IMR-90 (cell line): ENCODE measurements at regions not wholly inside any gene's neighbourhood (a gene's known extent, or its start where the extent isn't known, plus 50 kb on each side); places are given as distances from the start of the nearest gene placed in this dataset.

Experiments used
- ATAC-seq: fragments of 200-7000 bp; cut with Tn5 transposase; 2 replicates; pipeline ENCODE4 v1.9.1; 2020; ENCODE audit warnings: low read depth, mild to moderate bottlenecking, moderate library complexity
- BruUV-seq: library from RNA; stranded (reverse); fragments of 400-500 nt; replicated peaks from 2 replicates; lab custom pipeline; 2021; lab: Mats Ljungman, UMichigan
- CTCF ChIA-PET: fragments of 300-600 bp; formaldehyde crosslinking; extraction: SDS; loops from one replicate; lab custom pipeline; 2021; ENCODE audit warnings: antibody characterized with exemption; lab: Yijun Ruan, JAX
- POLR2A ChIA-PET: fragments of 300-600 bp; sonication (Branson Sonifier 250); formaldehyde crosslinking; loops from one replicate; lab custom pipeline; 2022; ENCODE audit warnings: antibody characterized with exemption; ENCODE audit not compliant: unreplicated experiment; lab: Charles Lee
- DNase-seq: peaks from one replicate; pipeline ENCODE4 v3.0.0; 2013
- H2AFZ ChIP-seq: replicated peaks from 2 replicates; pipeline ENCODE3; 2013; ENCODE audit warnings: low read length, mild to moderate bottlenecking; ENCODE audit not compliant: poor library complexity
- H2AK5ac ChIP-seq: 2 replicates; pipeline ENCODE4 v1.6.1; 2013; ENCODE audit warnings: low read depth, low read length, inconsistent platforms
- H2AK9ac ChIP-seq: replicated peaks from 2 replicates; pipeline ENCODE3; 2013; ENCODE audit warnings: mild to moderate bottlenecking, low read depth, low read length, moderate library complexity; ENCODE audit not compliant: poor library complexity
- H2BK120ac ChIP-seq: 2 replicates; pipeline ENCODE4 v1.6.1; 2013; ENCODE audit warnings: low read depth, low read length, inconsistent platforms
- H2BK15ac ChIP-seq: 3 replicates; pipeline ENCODE4 v1.6.1; 2013; ENCODE audit warnings: low read depth, low read length, inconsistent platforms
- H2BK20ac ChIP-seq: 2 replicates; pipeline ENCODE4 v1.6.1; 2013; ENCODE audit warnings: low read depth, mild to moderate bottlenecking, inconsistent platforms, low read length, moderate library complexity
- H2BK5ac ChIP-seq: 2 replicates; pipeline ENCODE4 v1.6.1; 2013; ENCODE audit warnings: mild to moderate bottlenecking, low read depth, low read length, inconsistent platforms; ENCODE audit not compliant: poor library complexity, severe bottlenecking
- H3K14ac ChIP-seq: replicated peaks from 2 replicates; pipeline ENCODE4 v1.6.1; 2013; ENCODE audit warnings: low read depth, low read length, inconsistent platforms
- H3K18ac ChIP-seq: 2 replicates; pipeline ENCODE4 v1.6.1; 2013; ENCODE audit warnings: low read depth, low read length, control low read depth
- H3K23ac ChIP-seq: 2 replicates; pipeline ENCODE4 v1.6.1; 2013; ENCODE audit warnings: low read depth, low read length, inconsistent platforms
- H3K27ac ChIP-seq: 2 replicates; pipeline ENCODE4 v1.5.1; 2013; ENCODE audit warnings: mild to moderate bottlenecking, control low read depth, low read length; ENCODE audit not compliant: insufficient read depth
- H3K27me3 ChIP-seq: 2 replicates; pipeline ENCODE4 v1.6.1; 2013; ENCODE audit warnings: low read length; ENCODE audit not compliant: control insufficient read depth, insufficient read depth
- H3K36me3 ChIP-seq: 2 replicates; pipeline ENCODE4 v1.6.1; 2013; ENCODE audit warnings: low read length, mixed read lengths; ENCODE audit not compliant: control insufficient read depth, insufficient read depth
- H3K4ac ChIP-seq: 2 replicates; pipeline ENCODE4 v1.6.1; 2013; ENCODE audit warnings: low read depth, low read length, inconsistent platforms
- H3K4me1 ChIP-seq: 2 replicates; pipeline ENCODE4 v1.6.1; 2013; ENCODE audit warnings: low read length, mixed read lengths; ENCODE audit not compliant: control insufficient read depth, insufficient read depth
- H3K4me2 ChIP-seq: 2 replicates; pipeline ENCODE4 v1.6.1; 2013; ENCODE audit warnings: low read depth, mild to moderate bottlenecking, control low read depth, low read length, moderate library complexity
- H3K4me3 ChIP-seq: 2 replicates; pipeline ENCODE4 v1.5.1; 2013; ENCODE audit warnings: low read depth, mild to moderate bottlenecking, control low read depth, low read length, moderate library complexity; ENCODE audit not compliant: insufficient read depth
- H3K56ac ChIP-seq: 2 replicates; pipeline ENCODE4 v1.6.1; 2013; ENCODE audit warnings: low read length, inconsistent platforms; ENCODE audit not compliant: insufficient read depth; ENCODE audit errors: extremely low read depth
- H3K79me1 ChIP-seq, 2 experiments: 2 replicates each; pipeline ENCODE4 v1.6.1; 2013; ENCODE audit warnings: low read length in 2 of 2, inconsistent platforms in 1 of 2, low read depth in 1 of 2
- H3K9ac ChIP-seq: 2 replicates; pipeline ENCODE4 v1.6.1; 2013; ENCODE audit warnings: low read depth, low read length, control low read depth
- H3K9me1 ChIP-seq: 2 replicates; pipeline ENCODE4 v1.6.1; 2013; ENCODE audit warnings: low read length, inconsistent platforms; ENCODE audit not compliant: insufficient read depth
- H3K9me3 ChIP-seq: 2 replicates; pipeline ENCODE4 v1.6.1; 2013; ENCODE audit warnings: low read length; ENCODE audit not compliant: control insufficient read depth, insufficient read depth
- H4K20me1 ChIP-seq: 2 replicates; pipeline ENCODE4 v1.6.1; 2013; ENCODE audit warnings: low read length, inconsistent platforms; ENCODE audit not compliant: insufficient read depth
- H4K5ac ChIP-seq: 2 replicates; pipeline ENCODE4 v1.6.1; 2013; ENCODE audit warnings: mild to moderate bottlenecking, low read depth, low read length, control low read depth
- H4K8ac ChIP-seq, 2 experiments: 2 replicates each; pipeline ENCODE4 v1.6.1; 2013; ENCODE audit warnings: low read depth in 2 of 2, low read length in 2 of 2, control low read depth in 1 of 2, inconsistent platforms in 1 of 2
- H4K91ac ChIP-seq: 2 replicates; pipeline ENCODE4 v1.6.1; 2013; ENCODE audit warnings: low read depth, low read length, inconsistent platforms; ENCODE audit not compliant: insufficient read depth
- BHLHE40 ChIP-seq: fragments of 150-350 bp; IDR thresholded peaks from 2 replicates; pipeline ENCODE4 v1.6.1; 2016; ENCODE audit warnings: mild to moderate bottlenecking, low read depth, low read length
- CEBPB ChIP-seq: IDR thresholded peaks from 2 replicates; pipeline ENCODE4 v1.6.1; 2012; ENCODE audit warnings: low read depth, low read length, improper control_type of control experiment
- CTCF ChIP-seq: conservative IDR thresholded peaks from 2 replicates; pipeline ENCODE4 v1.5.1; 2012; ENCODE audit warnings: mild to moderate bottlenecking, low read depth, low read length, improper control_type of control experiment
- ELK1 ChIP-seq: fragments of 150-350 bp; IDR thresholded peaks from 2 replicates; pipeline ENCODE4 v1.6.1; 2016; ENCODE audit warnings: low read depth, mild to moderate bottlenecking, low read length, moderate library complexity, borderline replicate concordance
- FOS ChIP-seq: fragments of 150-350 bp; IDR thresholded peaks from 2 replicates; pipeline ENCODE4 v1.6.1; 2016; ENCODE audit warnings: low read depth, low read length
- MAFK ChIP-seq: IDR thresholded peaks from 2 replicates; pipeline ENCODE4 v1.6.1; 2012; ENCODE audit warnings: low read depth, low read length, improper control_type of control experiment
- MAZ ChIP-seq: IDR thresholded peaks from 2 replicates; pipeline ENCODE4 v1.6.1; 2012; ENCODE audit warnings: low read depth, mild to moderate bottlenecking, low read length, improper control_type of control experiment, moderate library complexity, borderline replicate concordance
- MXI1 ChIP-seq: IDR thresholded peaks from 2 replicates; pipeline ENCODE4 v1.6.1; 2012; ENCODE audit warnings: low read depth, mild to moderate bottlenecking, low read length, moderate library complexity, borderline replicate concordance
- NFE2L2 ChIP-seq: fragments of 150-350 bp; IDR thresholded peaks from 2 replicates; pipeline ENCODE4 v1.6.1; 2016; ENCODE audit warnings: low read depth, mild to moderate bottlenecking, low read length
- POLR2A ChIP-seq: IDR thresholded peaks from 2 replicates; pipeline ENCODE4 v1.6.1; 2012; ENCODE audit warnings: mild to moderate bottlenecking, low read depth, low read length
- RCOR1 ChIP-seq: IDR thresholded peaks from 2 replicates; pipeline ENCODE4 v1.6.1; 2012; ENCODE audit warnings: mild to moderate bottlenecking, low read length, improper control_type of control experiment; ENCODE audit not compliant: insufficient replicate concordance
- RFX5 ChIP-seq: IDR thresholded peaks from 2 replicates; pipeline ENCODE4 v1.8.0; 2012; ENCODE audit warnings: low read depth, mild to moderate bottlenecking, low read length, moderate library complexity
- SMC3 ChIP-seq: fragments of 150-350 bp; IDR thresholded peaks from 2 replicates; pipeline ENCODE4 v1.6.1; 2016; ENCODE audit warnings: low read depth, mild to moderate bottlenecking, antibody characterized with exemption, low read length, moderate library complexity
- USF2 ChIP-seq: fragments of 150-350 bp; IDR thresholded peaks from 2 replicates; pipeline ENCODE4 v1.6.1; 2017; ENCODE audit warnings: mild to moderate bottlenecking, antibody characterized with exemption, low read length, low read depth
- WGBS, 2 experiments: methylation state at CpG; one replicate each; pipeline versions ENCODE4 v1.1.5 to v1.1.7; 2013; ENCODE audit warnings: missing lambda C conversion rate in 2 of 2; ENCODE audit not compliant: insufficient read length in 1 of 2; ENCODE audit errors: extremely low coverage in 2 of 2; 5-methylcytosine and 5-hydroxymethylcytosine counted together
- dilution Hi-C: fragments of 300-500 bp; cut with HindIII; formaldehyde crosslinking; loops from one replicate; pipeline ENCODE4 v1.14.3; 2018; ENCODE audit warnings: low sequenced_read_pairs; ENCODE audit not compliant: unreplicated experiment
- in situ Hi-C: fragments of 300-500 bp; cut with MboI; formaldehyde crosslinking; loops from 3 replicates; pipeline ENCODE4 v1.14.3; 2019; ENCODE audit warnings: low sequenced_read_pairs, inconsistent platforms, mixed read lengths
- intact Hi-C: fragments of 100-400 bp; cut with micrococcal nuclease; formaldehyde crosslinking; loops from 2 replicates; pipeline ENCODE4 v1.10.0; 2022

- no peak overlapping the region for H2AK5ac ChIP-seq
- POLR2A ChIA-PET: no interaction called here
- no peak overlapping the region for H4K5ac ChIP-seq
- no peak overlapping the region for H3K27ac ChIP-seq
- no peak overlapping the region for H4K8ac ChIP-seq
- DNase-seq (no peak), ATAC-seq (no peak)
- no peak overlapping the region for H3K14ac ChIP-seq
- H2AK9ac ChIP-seq: no peak overlapping the region
- H2BK5ac ChIP-seq: no peak overlapping the region
- intact Hi-C loops (no loop called here), dilution Hi-C loops (no loop called here), in situ Hi-C loops (no loop called here)
- H2BK20ac ChIP-seq: no peak overlapping the region
- no peak overlapping the region for H2AFZ ChIP-seq
- no peaks in the 10 kb centered on the region for H3K9me1 ChIP-seq
- H3K4ac ChIP-seq: no peak overlapping the region
- no peak overlapping the region for H3K18ac ChIP-seq
- no peaks in the 10 kb centered on the region for H3K79me1 ChIP-seq
- H3K23ac ChIP-seq: no peak overlapping the region
- BruUV-seq: no TSS peak
- H3K4me3 ChIP-seq: no peak overlapping the region
- peaks cover 2% of the 10 kb centered on the region for H3K27me3 ChIP-seq
- no peak overlapping the region for H2BK15ac ChIP-seq
- no peaks in the 10 kb centered on the region for H3K9me3 ChIP-seq
- H3K4me1 ChIP-seq: no peaks in the 10 kb centered on the region
- H4K20me1 ChIP-seq: no peaks in the 10 kb centered on the region
- H2BK120ac ChIP-seq: no peak overlapping the region
- CTCF ChIA-PET: no interaction called here
- no peak overlapping the region for H4K91ac ChIP-seq
- no CpG with 5 or more reads among the region's 2 CpGs for WGBS, 2 experiments
- TF ChIP-seq RCOR1 (no peak), USF2 (no peak), NFE2L2 (no peak), FOS (no peak), MAFK (no peak), BHLHE40 (no peak), CTCF (no peak), POLR2A (no peak), MAZ (no peak), MXI1 (no peak), CEBPB (no peak), ELK1 (no peak), RFX5 (no peak), SMC3 (no peak)
- H3K36me3 ChIP-seq: no peaks in the 10 kb centered on the region
- no peak overlapping the region for H3K56ac ChIP-seq
- H3K9ac ChIP-seq: no peak overlapping the region
- H3K4me2 ChIP-seq: no peak overlapping the region
Measured at GRCh38 chr18:41858761-41859555, 96.1 kb upstream of the PIK3C3 start.
